HepG2 (cell line): ENCODE measurements at regions not wholly inside any gene's neighbourhood (a gene's known extent, or its start where the extent isn't known, plus 50 kb on each side); places are given as distances from the start of the nearest gene placed in this dataset.

Source experiments
- ATAC-seq: fragments of 200-7000 bp; cut with Tn5 transposase; 3 replicates; pipeline ENCODE4 v1.9.1; 2020; ENCODE audit warnings: mild to moderate bottlenecking, moderate library complexity
- BruUV-seq: library from RNA; stranded (reverse); fragments of 400-500 nt; replicated peaks from 2 replicates; lab custom pipeline; 2021; lab: Mats Ljungman, UMichigan
- CTCF ChIA-PET: fragments of 300-600 bp; formaldehyde crosslinking; extraction: SDS; loops from one replicate; lab custom pipeline; 2021; ENCODE audit warnings: low total read pairs, inconsistent platforms, low intra/inter-chr PET ratio; lab: Yijun Ruan, JAX
- POLR2A ChIA-PET: fragments of 350-600 bp; sonication (Branson Sonifier 250); formaldehyde crosslinking; loops from one replicate; lab custom pipeline; 2020; ENCODE audit warnings: antibody characterized with exemption, inconsistent platforms; lab: Yijun Ruan, JAX
- DNase-seq: peaks from one replicate; pipeline ENCODE4 v3.0.0-alpha.2; 2015; ENCODE audit warnings: low spot score
- FAIRE-seq: peaks from 3 replicates; lab custom pipeline; 2011; peaks lifted over from hg19 to GRCh38; lab: Jason Lieb, UNC
- H2AFZ ChIP-seq: one replicate; pipeline ENCODE4 v1.6.1; 2011; ENCODE audit warnings: low read length, inconsistent platforms
- H3K27ac ChIP-seq: fragments of 300-600 bp; 3 replicates; pipeline ENCODE4 v1.8.0; 2011; ENCODE audit warnings: mixed run types, mild to moderate bottlenecking, mixed read lengths, low read length, inconsistent platforms; ENCODE audit not compliant: insufficient read depth; ENCODE audit errors: extremely low read length
- H3K27me3 ChIP-seq, 2 experiments: fragments of 200-600 bp in 1 of 2; 2 replicates in 1 of 2; 3 replicates in 1 of 2; pipeline versions ENCODE4 v1.6.0 to v1.8.0; 2011; ENCODE audit warnings: low read length in 2 of 2, mild to moderate bottlenecking in 2 of 2, moderate library complexity in 2 of 2, inconsistent platforms in 1 of 2; ENCODE audit not compliant: insufficient read depth in 2 of 2, control insufficient read depth in 1 of 2
- H3K36me3 ChIP-seq, 2 experiments: fragments of 200-600 bp in 1 of 2; replicated peaks in 1 of 2; 2 replicates in 1 of 2; 3 replicates in 1 of 2; pipeline versions ENCODE4 v1.5.1 to v1.8.0; 2011; ENCODE audit warnings: low read length in 2 of 2, inconsistent platforms in 1 of 2; ENCODE audit not compliant: insufficient read depth in 2 of 2, control insufficient read depth in 1 of 2
- H3K4me1 ChIP-seq: 2 replicates; pipeline ENCODE4 v1.5.1; 2012; ENCODE audit warnings: low read length, inconsistent platforms; ENCODE audit not compliant: insufficient read depth
- H3K4me2 ChIP-seq: 2 replicates; pipeline ENCODE4 v1.6.0; 2011; ENCODE audit warnings: low read depth, low read length, inconsistent platforms
- H3K4me3 ChIP-seq, 3 experiments: fragments of 200-600 bp in 1 of 3; sonication (generic), shearing (Covaris generic) in 1 of 3; replicated peaks in 1 of 3; 2 replicates each; pipeline ENCODE4 v1.5.1; 2011 to 2016; ENCODE audit warnings: low read length in 3 of 3, inconsistent platforms in 2 of 3, low read depth in 2 of 3, mild to moderate bottlenecking in 2 of 3, control low read depth in 1 of 3, mixed read lengths in 1 of 3; ENCODE audit not compliant: insufficient read depth in 1 of 3
- H3K79me2 ChIP-seq: one replicate; pipeline ENCODE4 v1.6.1; 2011; ENCODE audit warnings: low read length, inconsistent platforms; ENCODE audit not compliant: insufficient read depth
- H3K9ac ChIP-seq: 2 replicates; pipeline ENCODE4 v1.6.0; 2011; ENCODE audit warnings: mild to moderate bottlenecking, low read depth, low read length, inconsistent platforms; ENCODE audit not compliant: insufficient read depth
- H3K9me3 ChIP-seq: 2 replicates; pipeline ENCODE4 v1.5.1; 2012; ENCODE audit warnings: mild to moderate bottlenecking, low read length
- H4K20me1 ChIP-seq: 2 replicates; pipeline ENCODE4 v1.6.0; 2011; ENCODE audit warnings: inconsistent platforms, mild to moderate bottlenecking, low read length, moderate library complexity; ENCODE audit not compliant: insufficient read depth
- FOXM1 ChIP-seq: sonication (generic); formaldehyde crosslinking; IDR thresholded peaks from 2 replicates; pipeline ENCODE4 v1.5.0; 2020; ENCODE audit warnings: missing genetic modification reagents
- GATA4 ChIP-seq: sonication (generic); IDR thresholded peaks from 2 replicates; pipeline ENCODE4 v1.6.1; 2016; ENCODE audit warnings: antibody characterized with exemption, low read depth, borderline replicate concordance
- HOXA9 ChIP-seq: sonication (generic); formaldehyde crosslinking; IDR thresholded peaks from 2 replicates; pipeline ENCODE4 v1.8.1; 2022; ENCODE audit warnings: missing genetic modification reagents, mild to moderate bottlenecking, moderate library complexity, borderline replicate concordance
- KLF16 ChIP-seq, 2 experiments: sonication (generic) in 1 of 2; formaldehyde crosslinking in 1 of 2; IDR thresholded peaks; 2 replicates each; pipeline versions ENCODE4 v1.6.1 to v1.8.0; 2016 to 2023; ENCODE audit warnings: missing genetic modification reagents in 2 of 2, missing compliant biosample characterization in 1 of 2
- PITX1 ChIP-seq: sonication (generic); formaldehyde crosslinking; IDR thresholded peaks from 2 replicates; pipeline ENCODE4 v1.5.1; 2020; ENCODE audit warnings: mild to moderate bottlenecking, missing genetic modification reagents
- PRPF4 ChIP-seq: fragments of 200-400 bp; formaldehyde crosslinking; IDR thresholded peaks from 2 replicates; pipeline ENCODE4 v1.6.1; 2016; ENCODE audit warnings: low read length, low read depth; ENCODE audit not compliant: poor library complexity, severe bottlenecking
- SIN3A ChIP-seq: IDR thresholded peaks from 2 replicates; pipeline ENCODE4 v1.6.1; 2011; ENCODE audit warnings: low read depth, mild to moderate bottlenecking, control low read depth, low read length, borderline replicate concordance
- SP1 ChIP-seq, 2 experiments: fragments of 450-650 bp in 1 of 2; sonication (generic) in 1 of 2; formaldehyde crosslinking in 1 of 2; IDR thresholded peaks; 2 replicates each; pipeline versions ENCODE4 v1.4.0 to v1.6.1; 2016 to 2020; ENCODE audit warnings: missing genetic modification reagents in 1 of 2
- TAF1 ChIP-seq: sonication (generic); formaldehyde crosslinking; IDR thresholded peaks from 2 replicates; pipeline ENCODE4 v1.4.0; 2020; ENCODE audit warnings: missing genetic modification reagents
- ZNF101 ChIP-seq: sonication (generic); formaldehyde crosslinking; IDR thresholded peaks from 2 replicates; pipeline ENCODE4 v1.4.0; 2020; ENCODE audit warnings: mild to moderate bottlenecking, low read depth, missing genetic modification reagents, borderline replicate concordance
- ZNF296 ChIP-seq: sonication (generic); formaldehyde crosslinking; conservative IDR thresholded peaks from 2 replicates; pipeline ENCODE4 v1.5.0; 2020; ENCODE audit warnings: mild to moderate bottlenecking, missing genetic modification reagents
- ZNF317 ChIP-seq: sonication (generic); formaldehyde crosslinking; IDR thresholded peaks from 2 replicates; pipeline ENCODE4 v1.5.0; 2020; ENCODE audit warnings: mild to moderate bottlenecking, missing genetic modification reagents
- ZNF543 ChIP-seq: sonication (generic); formaldehyde crosslinking; IDR thresholded peaks from 2 replicates; pipeline ENCODE4 v1.4.0; 2020; ENCODE audit warnings: mild to moderate bottlenecking, missing genetic modification reagents
- ZNF7 ChIP-seq: IDR thresholded peaks from 2 replicates; pipeline ENCODE4 v1.6.1; 2016; ENCODE audit warnings: missing biosample characterization, missing genetic modification reagents
- ZNF704 ChIP-seq: sonication (generic); formaldehyde crosslinking; IDR thresholded peaks from 2 replicates; pipeline ENCODE4 v1.8.1; 2023; ENCODE audit warnings: mild to moderate bottlenecking, inconsistent platforms, moderate library complexity, missing genetic modification reagents, borderline replicate concordance
- ZNF883 ChIP-seq: sonication (generic); formaldehyde crosslinking; IDR thresholded peaks from 2 replicates; pipeline ENCODE4 v1.5.1; 2020; ENCODE audit warnings: mild to moderate bottlenecking, missing genetic modification reagents; ENCODE audit errors: not compliant biosample characterization
- WGBS: methylation state at CpG from one replicate; pipeline ENCODE4 v1.1.6; 2017; ENCODE audit warnings: low lambda C conversion rate; 5-methylcytosine and 5-hydroxymethylcytosine counted together
- in situ Hi-C: cut with HindIII; loops from 2 replicates; pipeline ENCODE4 v1.10.0; 2017; ENCODE audit warnings: low pct_unique_long_range_greater_than_20kb; ENCODE audit not compliant: extremely low pct_ligation_motif_present
- intact Hi-C: fragments of 100-400 bp; cut with micrococcal nuclease; formaldehyde crosslinking; loops from one replicate; pipeline ENCODE4 v1.10.0; 2022; ENCODE audit not compliant: unreplicated experiment
- TF ChIP-seq, protein P1 (sequence below): sonication (generic); formaldehyde crosslinking; IDR thresholded peaks from 2 replicates; pipeline ENCODE4 v1.8.0; 2022; ENCODE audit warnings: low read depth, missing genetic modification reagents

DNA sequence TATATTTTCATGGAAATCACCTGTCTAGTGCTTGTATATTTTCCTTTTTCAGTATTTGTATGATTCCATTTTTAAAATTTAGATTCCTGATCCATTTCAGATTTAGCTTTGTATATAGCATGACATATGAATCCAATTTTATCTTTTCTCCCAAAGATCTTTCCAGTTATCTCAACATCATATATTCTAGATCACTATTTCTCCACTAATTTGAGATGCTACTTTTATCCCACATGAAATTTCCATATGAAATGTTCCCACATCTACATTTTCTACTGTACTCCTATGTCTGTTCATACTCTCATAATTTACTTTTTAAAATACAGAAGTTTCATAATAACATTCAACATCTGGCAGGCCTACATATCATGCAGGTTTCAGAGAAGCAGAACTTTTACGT is 1784.1 kb downstream of the SLITRK5 start (continued):
- TF ChIP-seq ZNF704 (no peak), SIN3A (no peak), ZNF101 (no peak), KLF16 (CRISPR knock-in tag; IDR thresholded peaks at IDR 0.05) (no peak), PRPF4 (no peak)

DNA sequence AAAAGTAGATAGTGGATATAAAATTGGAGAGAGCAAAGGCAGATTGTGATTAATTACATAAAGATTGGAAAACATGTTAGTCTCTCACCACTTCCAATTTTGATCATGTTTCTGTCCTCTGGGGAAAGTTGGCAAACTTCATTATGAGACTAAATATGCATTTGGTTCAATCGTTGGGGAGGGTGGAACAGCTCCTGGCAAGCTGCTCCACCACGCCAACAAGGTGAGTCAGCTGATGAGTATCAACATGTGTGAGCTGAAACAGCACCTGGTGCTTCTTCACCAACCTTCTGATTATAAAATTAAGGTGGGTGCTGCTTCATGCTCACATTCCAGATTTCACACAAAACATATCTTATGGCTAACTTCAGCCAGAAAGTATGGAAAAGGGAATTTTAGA is 1784.6 kb downstream of the SLITRK5 start:
- BruUV-seq, result no TSS peak
- 0% methylated on average over 2 of the region's 2 CpGs for whole genome bisulfite sequencing
- H2AFZ ChIP-seq, result no peak overlapping the region
- H3K4me2 ChIP-seq, result no peak overlapping the region
- H3K9ac ChIP-seq, result no peak overlapping the region
- TF ChIP-seq SP1 (IDR thresholded peaks at IDR 0.05) (no peak), SP1 (CRISPR knock-in tag; IDR thresholded peaks at IDR 0.05) (no peak), ZNF296 (CRISPR knock-in tag) (no peak), TAF1 (CRISPR knock-in tag) (no peak), ZNF883 (no peak), PITX1 (CRISPR knock-in tag) (no peak), HOXA9 (CRISPR knock-in tag) (no peak), GATA4 (no peak), ZNF543 (CRISPR knock-in tag) (no peak), FOXM1 (CRISPR knock-in tag) (no peak), ZNF317 (CRISPR knock-in tag) (no peak), ZNF7 (CRISPR knock-in tag) (no peak)
- TF ChIP-seq, protein P1, sequence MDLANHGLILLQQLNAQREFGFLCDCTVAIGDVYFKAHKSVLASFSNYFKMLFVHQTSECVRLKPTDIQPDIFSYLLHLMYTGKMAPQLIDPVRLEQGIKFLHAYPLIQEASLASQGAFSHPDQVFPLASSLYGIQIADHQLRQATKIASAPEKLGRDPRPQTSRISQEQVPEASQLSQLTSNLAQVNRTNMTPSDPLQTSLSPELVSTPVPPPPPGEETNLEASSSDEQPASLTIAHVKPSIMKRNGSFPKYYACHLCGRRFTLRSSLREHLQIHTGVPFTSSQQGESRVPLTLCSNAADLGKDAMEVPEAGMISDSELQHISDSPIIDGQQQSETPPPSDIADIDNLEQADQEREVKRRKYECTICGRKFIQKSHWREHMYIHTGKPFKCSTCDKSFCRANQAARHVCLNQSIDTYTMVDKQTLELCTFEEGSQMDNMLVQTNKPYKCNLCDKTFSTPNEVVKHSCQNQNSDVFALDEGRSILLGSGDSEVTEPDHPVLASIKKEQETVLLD (CRISPR knock-in tag), result no peak
- no peaks in the 10 kb centered on the region for H3K27me3 ChIP-seq
- ATAC-seq (no peak), DNase-seq (no peak), FAIRE-seq (no peak)
- H3K9me3 ChIP-seq, result no peaks in the 10 kb centered on the region
- POLR2A ChIA-PET, result no interaction called here
- H3K79me2 ChIP-seq, result no peaks in the 10 kb centered on the region
- H3K4me3 ChIP-seq, result no peak overlapping the region
- no peaks in the 10 kb centered on the region for H4K20me1 ChIP-seq
- no peaks in the 10 kb centered on the region for H3K4me1 ChIP-seq
- H3K36me3 ChIP-seq, result no peaks in the 10 kb centered on the region
- in situ Hi-C loops, result no loop called here
- CTCF ChIA-PET, result no interaction called here
- intact Hi-C loops, result no loop called here
- H3K27ac ChIP-seq, result no peak overlapping the region
